ENCODE measurements at regions not wholly inside any gene's neighbourhood (a gene's known extent, or its start where the extent isn't known, plus 50 kb on each side); places are given as distances from the start of the nearest gene placed in this dataset.

GRCh38 chr6:139877828-139878405 lies 503.5 kb upstream of the CITED2 start:
- TF ChIP-seq CTCF (conservative IDR thresholded peaks at IDR 0.05; ENCODE audit: low read depth, low read length) (no peak), EZH2 (IDR thresholded peaks at IDR 0.05; ENCODE audit: borderline replicate concordance, low read depth, low read length, poor library complexity, severe bottlenecking) (no peak)

Data from A673 (cell line).